ENCODE measurements at regions not wholly inside any gene's neighbourhood (a gene's known extent, or its start where the extent isn't known, plus 50 kb on each side); places are given as distances from the start of the nearest gene placed in this dataset.

- Histone ChIP-seq H3K23me2 (ENCODE audit: insufficient read length, low read depth, low read length, poor library complexity, severe bottlenecking) (no peaks in the 10 kb centered on the region), H3K79me2 (ENCODE audit: insufficient read depth, low read length) (no peaks in the 10 kb centered on the region), H3K4me2 (ENCODE audit: insufficient read depth, insufficient read length, low read length) (no peak overlapping the region), H4K5ac (ENCODE audit: insufficient read length, low read depth, low read length) (no peak overlapping the region), H3K9ac (ENCODE audit: extremely low read depth, insufficient read length, low read length) (no peak overlapping the region), H2BK15ac (ENCODE audit: low read depth, low read length) (no peak overlapping the region), H2BK20ac (ENCODE audit: low read depth, low read length, poor library complexity, severe bottlenecking) (no peak overlapping the region), H3K79me1 (ENCODE audit: insufficient read depth, low read depth, low read length, poor library complexity, severe bottlenecking) (no peaks in the 10 kb centered on the region), H4K8ac (replicated peaks; ENCODE audit: insufficient read length, low read depth, low read length) (no peak overlapping the region), H2BK12ac (ENCODE audit: insufficient read length, low read depth, low read length) (no peak overlapping the region), H3K14ac (ENCODE audit: insufficient read depth, low read length) (no peak overlapping the region), H3K27ac (ENCODE audit: insufficient read length, low read depth, low read length) (no peak overlapping the region), H2AFZ (ENCODE audit: low read length) (no peak overlapping the region), H2BK5ac (ENCODE audit: insufficient read length, low read length) (no peak overlapping the region), H2AK5ac (ENCODE audit: insufficient read length, low read length) (no peak overlapping the region), H3K27me3 (ENCODE audit: insufficient read depth, low read length) (no peaks in the 10 kb centered on the region), H3T11ph (ENCODE audit: low read length) (no peak overlapping the region), H3K56ac (ENCODE audit: insufficient read length, low read depth, low read length) (no peak overlapping the region), H3K9me3 (ENCODE audit: control insufficient read depth, low read depth, low read length) (no peaks in the 10 kb centered on the region), H3K4me1 (ENCODE audit: insufficient read depth, low read length) (no peaks in the 10 kb centered on the region; the same call in 1 of the 2 replicates), H3K23ac (ENCODE audit: insufficient read length, low read depth, low read length) (no peak overlapping the region), H2BK120ac (ENCODE audit: low read depth, low read length, poor library complexity, severe bottlenecking) (no peak overlapping the region), H3K18ac (ENCODE audit: insufficient read length, low read depth, low read length) (no peak overlapping the region), H4K91ac (ENCODE audit: insufficient read length, low read depth, low read length) (no peak overlapping the region), H3K4ac (ENCODE audit: low read depth, low read length) (no peak overlapping the region), H4K20me1 (ENCODE audit: control insufficient read depth, insufficient read depth, insufficient read length) (no peaks in the 10 kb centered on the region)
- no peak for TF ChIP-seq CTCF (conservative IDR thresholded peaks at IDR 0.05)
- H3K27ac Mint-ChIP-seq, result no peak overlapping the region
- no peaks in the 10 kb centered on the region for H3K9me3 Mint-ChIP-seq
- H3K4me3 Mint-ChIP-seq, result no peak overlapping the region
- no peaks in the 10 kb centered on the region for H3K27me3 Mint-ChIP-seq (ENCODE audit: low read depth)
- H3K36me3 Mint-ChIP-seq (ENCODE audit: insufficient read depth in 1 of 3, low read depth in 3 of 3), result no peaks in the 10 kb centered on the region; a peak in 1 of 7 replicates
- DNase-seq, result no peak
- peaks cover 0 to 2% of the 10 kb centered on the region in 2 experiments; a peak in 1 of 4 replicates for H3K4me1 Mint-ChIP-seq
These were observed 211.6 kb upstream of the MBL2 start for GRCh38 chr10:52984169-52984568.
